HepG2 (cell line): ENCODE measurements at regions not wholly inside any gene's neighbourhood (a gene's known extent, or its start where the extent isn't known, plus 50 kb on each side); places are given as distances from the start of the nearest gene placed in this dataset.

ENCODE experiments used
- HINFP ChIP-seq: sonication (generic); formaldehyde crosslinking; IDR thresholded peaks from 2 replicates; pipeline ENCODE4 v1.4.0; 2020; ENCODE audit warnings: low read depth, mild to moderate bottlenecking, missing genetic modification reagents
- HNF4A ChIP-seq: sonication (generic); formaldehyde crosslinking; IDR thresholded peaks from 2 replicates; pipeline ENCODE4 v1.4.0; 2020; ENCODE audit warnings: missing genetic modification reagents
- RELA ChIP-seq: sonication (generic); formaldehyde crosslinking; IDR thresholded peaks from 2 replicates; pipeline ENCODE4 v1.4.0; 2020; ENCODE audit warnings: missing genetic modification reagents
- SKI ChIP-seq: fragments of 450-650 bp; IDR thresholded peaks from one replicate; pipeline ENCODE4 v1.6.1; 2018; ENCODE audit warnings: mild to moderate bottlenecking; ENCODE audit not compliant: partially characterized antibody
- ZBTB40 ChIP-seq, 2 experiments: fragments of 450-650 bp in 1 of 2; sonication (generic) in 1 of 2; formaldehyde crosslinking in 1 of 2; IDR thresholded peaks; 2 replicates each; pipeline versions ENCODE4 v1.6.1 to v1.8.0; 2016 to 2022; ENCODE audit warnings: antibody characterized with exemption in 1 of 2, mild to moderate bottlenecking in 1 of 2, missing genetic modification reagents in 1 of 2
- ZEB1 ChIP-seq: IDR thresholded peaks from 2 replicates; pipeline ENCODE4 v1.6.1; 2012; ENCODE audit warnings: mild to moderate bottlenecking, low read depth, inconsistent platforms; ENCODE audit not compliant: insufficient replicate concordance
- ZNF510 ChIP-seq: sonication (generic); formaldehyde crosslinking; IDR thresholded peaks from 2 replicates; pipeline ENCODE4 v1.4.0; 2020; ENCODE audit warnings: low read depth, mild to moderate bottlenecking, missing genetic modification reagents
- ZNF7 ChIP-seq: IDR thresholded peaks from 2 replicates; pipeline ENCODE4 v1.6.1; 2016; ENCODE audit warnings: missing biosample characterization, missing genetic modification reagents

GRCh38 chr4:13706716-13707115, 79.2 kb upstream of the BOD1L1 start (continued):
- TF ChIP-seq ZBTB40 (IDR thresholded peaks at IDR 0.05) (no peak), ZBTB40 (CRISPR knock-in tag; IDR thresholded peaks at IDR 0.05) (no peak), HNF4A (CRISPR knock-in tag) (no peak), HINFP (CRISPR knock-in tag) (no peak), ZNF7 (CRISPR knock-in tag) (no peak), ZNF510 (no peak), ZEB1 (no peak), RELA (CRISPR knock-in tag) (no peak), SKI (no peak)
- TF ChIP-seq, all 625 proteins: peak for 0
